Right atrium auricular region (tissue), 2 donors: ENCODE measurements at regions not wholly inside any gene's neighbourhood (a gene's known extent, or its start where the extent isn't known, plus 50 kb on each side); places are given as distances from the start of the nearest gene placed in this dataset.

Experiments
- DNase-seq: peaks from one replicate; pipeline ENCODE4 v3.0.0-alpha.2; 2019; ENCODE audit warnings: low spot score
- H3K27ac ChIP-seq, 2 donors: fragments of 200-600 bp; sonication (generic); 1 replicate in 1 of 2; 2 replicates in 1 of 2; pipeline ENCODE4 v1.5.1; 2016 to 2019
- H3K27me3 ChIP-seq, 2 donors: fragments of 200-600 bp; sonication (generic); one replicate each; pipeline versions ENCODE4 v1.5.1 to v1.6.0; 2017 to 2019
- H3K36me3 ChIP-seq: fragments of 200-600 bp; sonication (generic); one replicate; pipeline ENCODE4 v1.5.1; 2016
- H3K4me1 ChIP-seq, 2 donors: fragments of 200-600 bp; sonication (generic); one replicate each; pipeline versions ENCODE4 v1.5.1 to v1.6.0; 2017 to 2019
- H3K4me3 ChIP-seq, 2 donors: fragments of 200-600 bp; sonication (generic); 1 replicate in 1 of 2; 2 replicates in 1 of 2; pipeline ENCODE4 v1.5.1; 2017 to 2019; ENCODE audit warnings: mild to moderate bottlenecking in 1 of 2, moderate library complexity in 1 of 2
- H3K9me3 ChIP-seq, 2 donors: fragments of 200-600 bp; sonication (generic); one replicate each; pipeline ENCODE4 v1.5.1; 2019
- TF ChIP-seq, protein P1 (sequence below), 2 donors: fragments of 200-600 bp; sonication (generic); IDR thresholded peaks; one replicate each; pipeline ENCODE4 v1.5.1; 2019; ENCODE audit warnings: antibody characterized with exemption in 2 of 2

DNA sequence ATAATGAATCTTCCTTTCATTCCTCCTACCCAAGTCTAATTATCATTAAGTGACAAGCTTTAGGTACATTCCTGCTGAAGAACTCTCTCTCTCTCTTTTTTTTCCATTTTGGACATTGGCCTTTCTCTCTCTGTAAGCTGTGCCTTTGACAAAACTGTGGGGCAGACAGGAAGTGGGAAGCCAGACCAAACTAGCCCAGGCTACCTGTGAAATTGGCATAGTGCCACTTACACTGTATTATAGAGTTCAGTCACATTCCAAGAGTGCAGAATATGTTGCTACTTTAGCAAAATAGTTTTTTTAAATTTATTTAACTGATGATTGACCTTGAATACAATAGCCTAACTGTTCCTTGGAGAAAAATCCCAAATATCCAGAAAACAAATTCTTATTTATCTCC is 381.5 kb upstream of the ETAA1 start:
- Histone ChIP-seq H3K36me3 (no peaks in the 10 kb centered on the region), H3K27me3 (no peaks in the 10 kb centered on the region), H3K4me1 (no peaks in the 10 kb centered on the region), H3K9me3 (no peaks in the 10 kb centered on the region), H3K4me3 (no peak overlapping the region), H3K27ac (no peak overlapping the region)
- DNase-seq = no peak
- TF ChIP-seq, protein P1, sequence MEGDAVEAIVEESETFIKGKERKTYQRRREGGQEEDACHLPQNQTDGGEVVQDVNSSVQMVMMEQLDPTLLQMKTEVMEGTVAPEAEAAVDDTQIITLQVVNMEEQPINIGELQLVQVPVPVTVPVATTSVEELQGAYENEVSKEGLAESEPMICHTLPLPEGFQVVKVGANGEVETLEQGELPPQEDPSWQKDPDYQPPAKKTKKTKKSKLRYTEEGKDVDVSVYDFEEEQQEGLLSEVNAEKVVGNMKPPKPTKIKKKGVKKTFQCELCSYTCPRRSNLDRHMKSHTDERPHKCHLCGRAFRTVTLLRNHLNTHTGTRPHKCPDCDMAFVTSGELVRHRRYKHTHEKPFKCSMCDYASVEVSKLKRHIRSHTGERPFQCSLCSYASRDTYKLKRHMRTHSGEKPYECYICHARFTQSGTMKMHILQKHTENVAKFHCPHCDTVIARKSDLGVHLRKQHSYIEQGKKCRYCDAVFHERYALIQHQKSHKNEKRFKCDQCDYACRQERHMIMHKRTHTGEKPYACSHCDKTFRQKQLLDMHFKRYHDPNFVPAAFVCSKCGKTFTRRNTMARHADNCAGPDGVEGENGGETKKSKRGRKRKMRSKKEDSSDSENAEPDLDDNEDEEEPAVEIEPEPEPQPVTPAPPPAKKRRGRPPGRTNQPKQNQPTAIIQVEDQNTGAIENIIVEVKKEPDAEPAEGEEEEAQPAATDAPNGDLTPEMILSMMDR (IDR thresholded peaks at IDR 0.05) = no peak

- Histone ChIP-seq H3K36me3 (no peaks in the 10 kb centered on the region), H3K27me3 (no peaks in the 10 kb centered on the region), H3K4me1 (no peaks in the 10 kb centered on the region), H3K9me3 (no peaks in the 10 kb centered on the region), H3K4me3 (no peak overlapping the region), H3K27ac (no peak overlapping the region)
- DNase-seq = no peak
- TF ChIP-seq, protein P1 (IDR thresholded peaks at IDR 0.05) = no peak
These were observed 378.8 kb upstream of the ETAA1 start for GRCh38 chr2:67018301-67018700.

GRCh38 chr2:67032076-67032475 is 365.1 kb upstream of the ETAA1 start:
- DNase-seq = no peak
- Histone ChIP-seq H3K9me3 (no peaks in the 10 kb centered on the region), H3K4me3 (no peak overlapping the region), H3K4me1 (no peaks in the 10 kb centered on the region), H3K27ac (no peak overlapping the region), H3K36me3 (no peaks in the 10 kb centered on the region), H3K27me3 (no peaks in the 10 kb centered on the region)
- TF ChIP-seq, protein P1 (IDR thresholded peaks at IDR 0.05) = no peak

DNA sequence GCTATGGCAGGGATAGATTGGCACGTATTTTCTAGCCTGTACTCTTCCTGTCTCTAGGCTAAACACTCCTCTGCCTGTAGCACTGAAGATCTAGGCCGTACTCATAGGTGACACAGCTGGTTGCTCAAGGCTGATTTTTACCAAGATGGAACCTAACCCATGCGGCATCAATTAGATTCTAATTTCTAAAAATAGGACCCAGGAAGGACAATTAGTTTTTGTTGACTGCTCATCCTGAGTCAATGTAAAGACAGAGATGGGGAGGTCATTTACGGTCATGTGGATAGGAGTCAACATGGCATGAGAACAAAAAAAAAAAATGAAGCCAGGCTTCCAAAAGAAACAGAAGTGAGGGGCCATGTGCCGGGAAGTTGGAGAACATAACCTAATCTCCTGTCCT is 360.7 kb upstream of the ETAA1 start:
- no peak overlapping the region for H3K4me3 ChIP-seq
- H3K27ac ChIP-seq = no peak overlapping the region
- H3K36me3 ChIP-seq = no peaks in the 10 kb centered on the region
- TF ChIP-seq, protein P1 (IDR thresholded peaks at IDR 0.05) = no peak
- no peak for DNase-seq
- H3K9me3 ChIP-seq = no peaks in the 10 kb centered on the region
- H3K27me3 ChIP-seq = no peaks in the 10 kb centered on the region
- H3K4me1 ChIP-seq = no peaks in the 10 kb centered on the region

GRCh38 chr2:67037655-67038054 is 359.5 kb upstream of the ETAA1 start:
- DNase-seq = no peak
- Histone ChIP-seq H3K4me1 (no peaks in the 10 kb centered on the region), H3K9me3 (no peaks in the 10 kb centered on the region), H3K27me3 (no peaks in the 10 kb centered on the region), H3K4me3 (no peak overlapping the region), H3K36me3 (no peaks in the 10 kb centered on the region), H3K27ac (no peak overlapping the region)
- TF ChIP-seq, protein P1 (IDR thresholded peaks at IDR 0.05) = no peak

- H3K27me3 ChIP-seq = no peaks in the 10 kb centered on the region
- TF ChIP-seq, protein P1 (IDR thresholded peaks at IDR 0.05) = no peak
- no peaks in the 10 kb centered on the region for H3K4me1 ChIP-seq
- DNase-seq = no peak
- H3K27ac ChIP-seq = no peak overlapping the region
- no peaks in the 10 kb centered on the region for H3K36me3 ChIP-seq
- H3K9me3 ChIP-seq = no peaks in the 10 kb centered on the region
- no peak overlapping the region for H3K4me3 ChIP-seq
These were observed 358.9 kb upstream of the ETAA1 start for GRCh38 chr2:67038195-67038594.
